ENCODE measurements at regions not wholly inside any gene's neighbourhood (a gene's known extent, or its start where the extent isn't known, plus 50 kb on each side); places are given as distances from the start of the nearest gene placed in this dataset.
A peak's percentile ranks its signal among the peaks of the same experiment; 100 is the strongest.

- no peak overlapping the region for H3K4me3 Mint-ChIP-seq (ENCODE audit: unreplicated experiment)
- peaks cover 5% of the 10 kb centered on the region for H3K27me3 Mint-ChIP-seq (ENCODE audit: unreplicated experiment)
- H3K4me1 Mint-ChIP-seq (ENCODE audit: low read depth, unreplicated experiment): no peaks in the 10 kb centered on the region
- no peak for TF ChIP-seq CTCF (IDR thresholded peaks at IDR 0.05; ENCODE audit: partially characterized antibody, unreplicated experiment)
- no peak overlapping the region for H3K27ac Mint-ChIP-seq (ENCODE audit: unreplicated experiment)
- no peak for DNase-seq
- no peaks in the 10 kb centered on the region for H3K36me3 Mint-ChIP-seq (ENCODE audit: unreplicated experiment)
- H3K9me3 Mint-ChIP-seq (ENCODE audit: unreplicated experiment): peaks cover 2% of the 10 kb centered on the region
Measured at GRCh38 chr3:40605960-40606359, 81.2 kb downstream of the ZNF621 start.

- no peak overlapping the region for H3K27ac Mint-ChIP-seq (ENCODE audit: unreplicated experiment)
- H3K4me1 Mint-ChIP-seq (ENCODE audit: low read depth, unreplicated experiment): peaks cover 7% of the 10 kb centered on the region
- no peaks in the 10 kb centered on the region for H3K36me3 Mint-ChIP-seq (ENCODE audit: unreplicated experiment)
- no peak overlapping the region for H3K4me3 Mint-ChIP-seq (ENCODE audit: unreplicated experiment)
- DNase-seq: no peak
- no peak for TF ChIP-seq CTCF (IDR thresholded peaks at IDR 0.05; ENCODE audit: partially characterized antibody, unreplicated experiment)
- H3K9me3 Mint-ChIP-seq (ENCODE audit: unreplicated experiment): peaks cover 2% of the 10 kb centered on the region
- peaks cover 5% of the 10 kb centered on the region for H3K27me3 Mint-ChIP-seq (ENCODE audit: unreplicated experiment)
Measured at GRCh38 chr3:40608091-40608490, 83.3 kb downstream of the ZNF621 start.

GRCh38 chr3:40613306-40613705, 88.5 kb downstream of the ZNF621 start:
- H3K4me3 Mint-ChIP-seq (ENCODE audit: unreplicated experiment): no peak overlapping the region
- TF ChIP-seq CTCF (IDR thresholded peaks at IDR 0.05; ENCODE audit: partially characterized antibody, unreplicated experiment): no peak
- peaks cover 2% of the 10 kb centered on the region for H3K9me3 Mint-ChIP-seq (ENCODE audit: unreplicated experiment)
- DNase-seq: no peak
- H3K36me3 Mint-ChIP-seq (ENCODE audit: unreplicated experiment): no peaks in the 10 kb centered on the region
- H3K27ac Mint-ChIP-seq (ENCODE audit: unreplicated experiment): no peak overlapping the region
- H3K27me3 Mint-ChIP-seq (ENCODE audit: unreplicated experiment): peaks cover 1% of the 10 kb centered on the region
- H3K4me1 Mint-ChIP-seq (ENCODE audit: low read depth, unreplicated experiment): peaks cover 27% of the 10 kb centered on the region

- no peaks in the 10 kb centered on the region for H3K36me3 Mint-ChIP-seq (ENCODE audit: unreplicated experiment)
Measured at GRCh38 chr3:40615110-40615915, 90.6 kb downstream of the ZNF621 start.

More at GRCh38 chr3:40615110-40615915, 90.6 kb downstream of the ZNF621 start:
- peaks cover 4% of the 10 kb centered on the region for H3K9me3 Mint-ChIP-seq (ENCODE audit: unreplicated experiment)
- H3K4me1 Mint-ChIP-seq (ENCODE audit: low read depth, unreplicated experiment): peaks cover 27% of the 10 kb centered on the region
- DNase-seq: peak; percentile 59
- TF ChIP-seq CTCF (IDR thresholded peaks at IDR 0.05; ENCODE audit: partially characterized antibody, unreplicated experiment): no peak
- H3K27me3 Mint-ChIP-seq (ENCODE audit: unreplicated experiment): no peaks in the 10 kb centered on the region
- H3K4me3 Mint-ChIP-seq (ENCODE audit: unreplicated experiment): peak overlapping the region; percentile 77
- H3K27ac Mint-ChIP-seq (ENCODE audit: unreplicated experiment): peak overlapping the region; percentile 31
